Upper lobe of left lung (tissue), 4 donors: ENCODE measurements at regions not wholly inside any gene's neighbourhood (a gene's known extent, or its start where the extent isn't known, plus 50 kb on each side); places are given as distances from the start of the nearest gene placed in this dataset.

Source experiments
- CTCF ChIP-seq, 6 experiments: fragments of 450-650 bp in 4 of 6; fragments of 200-600 bp in 2 of 6; sonication (generic) in 2 of 6; IDR thresholded peaks; one replicate each; pipeline ENCODE4 v1.5.1; 2016 to 2019; ENCODE audit warnings: antibody characterized with exemption in 6 of 6
- POLR2A ChIP-seq, 4 donors: fragments of 450-650 bp; IDR thresholded peaks; one replicate each; pipeline ENCODE4 v1.5.1; 2016 to 2017; ENCODE audit warnings: antibody characterized with exemption in 4 of 4, mild to moderate bottlenecking in 2 of 4

GRCh38 chr16:80041410-80041809 lies 440.9 kb upstream of the MAF start:
- no peak for TF ChIP-seq CTCF (IDR thresholded peaks at IDR 0.05)
- TF ChIP-seq POLR2A (IDR thresholded peaks at IDR 0.05), result no peak
